ENCODE measurements at regions not wholly inside any gene's neighbourhood (a gene's known extent, or its start where the extent isn't known, plus 50 kb on each side); places are given as distances from the start of the nearest gene placed in this dataset.

DNA sequence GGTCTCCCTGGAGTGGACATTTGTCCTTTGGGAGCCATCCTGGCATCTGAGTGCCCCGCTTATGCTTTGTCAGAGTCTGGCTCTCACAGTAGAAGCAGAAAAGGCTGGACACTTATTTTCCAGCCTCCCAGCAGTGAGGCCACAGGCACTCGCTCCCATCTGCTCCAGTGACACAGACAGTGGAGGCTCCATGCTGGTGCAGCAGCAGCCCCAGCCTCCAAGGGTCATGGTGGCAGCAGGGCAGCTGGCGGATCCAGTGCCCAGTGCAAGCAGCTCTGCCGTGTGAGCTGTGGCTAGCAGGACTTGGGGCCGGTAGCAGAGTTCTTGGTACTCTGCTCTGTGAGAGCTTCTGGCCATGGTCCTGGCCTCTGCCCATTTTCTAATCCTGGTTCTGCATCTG lies 157.3 kb upstream of the ALDH1B1 start:
- Mint-ChIP-seq H3K4me3 (no peak overlapping the region), H3K27ac (no peak overlapping the region), H3K9me3 (peaks cover 0 to 3% of the 10 kb centered on the region in 2 experiments; a peak in 2 of 5 replicates), H3K36me3 (ENCODE audit: insufficient read depth in 1 of 3, low read depth in 3 of 3) (no peaks in the 10 kb centered on the region), H3K27me3 (ENCODE audit: low read depth) (peaks cover 100% of the 10 kb centered on the region), H3K4me1 (no peaks in the 10 kb centered on the region)
- Histone ChIP-seq H3K18ac (ENCODE audit: insufficient read length, low read depth, low read length) (no peak overlapping the region), H3K23ac (ENCODE audit: insufficient read length, low read depth, low read length) (no peak overlapping the region), H3K79me2 (ENCODE audit: insufficient read depth, low read length) (no peaks in the 10 kb centered on the region), H4K5ac (ENCODE audit: insufficient read length, low read depth, low read length) (no peak overlapping the region), H3K23me2 (ENCODE audit: insufficient read length, low read depth, low read length, poor library complexity, severe bottlenecking) (no peaks in the 10 kb centered on the region), H2BK120ac (ENCODE audit: low read depth, low read length, poor library complexity, severe bottlenecking) (no peak overlapping the region), H2AFZ (ENCODE audit: low read length) (no peak overlapping the region), H3K4ac (ENCODE audit: low read depth, low read length) (no peak overlapping the region), H3K79me1 (ENCODE audit: insufficient read depth, low read depth, low read length, poor library complexity, severe bottlenecking) (no peaks in the 10 kb centered on the region), H3K9ac (ENCODE audit: extremely low read depth, insufficient read length, low read length) (no peak overlapping the region), H4K91ac (ENCODE audit: insufficient read length, low read depth, low read length) (no peak overlapping the region), H3K14ac (ENCODE audit: insufficient read depth, low read length) (no peak overlapping the region; the same call in 1 of the 2 replicates), H2BK12ac (ENCODE audit: insufficient read length, low read depth, low read length) (no peak overlapping the region), H3K56ac (ENCODE audit: insufficient read length, low read depth, low read length) (no peak overlapping the region), H3K4me1 (ENCODE audit: insufficient read depth, low read length) (no peaks in the 10 kb centered on the region), H2BK20ac (ENCODE audit: low read depth, low read length, poor library complexity, severe bottlenecking) (no peak overlapping the region), H3T11ph (ENCODE audit: low read length) (no peak overlapping the region), H4K8ac (replicated peaks; ENCODE audit: insufficient read length, low read depth, low read length) (no peak overlapping the region), H2AK5ac (ENCODE audit: insufficient read length, low read length) (no peak overlapping the region), H2BK5ac (ENCODE audit: insufficient read length, low read length) (no peak overlapping the region), H3K9me3 (ENCODE audit: control insufficient read depth, low read depth, low read length) (no peaks in the 10 kb centered on the region), H2BK15ac (ENCODE audit: low read depth, low read length) (no peak overlapping the region), H3K27me3 (ENCODE audit: insufficient read depth, low read length) (no peaks in the 10 kb centered on the region; the same call in 1 of the 2 replicates), H3K4me2 (ENCODE audit: insufficient read depth, insufficient read length, low read length) (no peak overlapping the region), H4K20me1 (ENCODE audit: control insufficient read depth, insufficient read depth, insufficient read length) (no peaks in the 10 kb centered on the region), H3K27ac (ENCODE audit: insufficient read length, low read depth, low read length) (no peak overlapping the region)
- DNase-seq = no peak
- TF ChIP-seq, protein P1, sequence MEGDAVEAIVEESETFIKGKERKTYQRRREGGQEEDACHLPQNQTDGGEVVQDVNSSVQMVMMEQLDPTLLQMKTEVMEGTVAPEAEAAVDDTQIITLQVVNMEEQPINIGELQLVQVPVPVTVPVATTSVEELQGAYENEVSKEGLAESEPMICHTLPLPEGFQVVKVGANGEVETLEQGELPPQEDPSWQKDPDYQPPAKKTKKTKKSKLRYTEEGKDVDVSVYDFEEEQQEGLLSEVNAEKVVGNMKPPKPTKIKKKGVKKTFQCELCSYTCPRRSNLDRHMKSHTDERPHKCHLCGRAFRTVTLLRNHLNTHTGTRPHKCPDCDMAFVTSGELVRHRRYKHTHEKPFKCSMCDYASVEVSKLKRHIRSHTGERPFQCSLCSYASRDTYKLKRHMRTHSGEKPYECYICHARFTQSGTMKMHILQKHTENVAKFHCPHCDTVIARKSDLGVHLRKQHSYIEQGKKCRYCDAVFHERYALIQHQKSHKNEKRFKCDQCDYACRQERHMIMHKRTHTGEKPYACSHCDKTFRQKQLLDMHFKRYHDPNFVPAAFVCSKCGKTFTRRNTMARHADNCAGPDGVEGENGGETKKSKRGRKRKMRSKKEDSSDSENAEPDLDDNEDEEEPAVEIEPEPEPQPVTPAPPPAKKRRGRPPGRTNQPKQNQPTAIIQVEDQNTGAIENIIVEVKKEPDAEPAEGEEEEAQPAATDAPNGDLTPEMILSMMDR (conservative IDR thresholded peaks at IDR 0.05) = no peak
- WGBS (ENCODE audit: extremely low coverage, insufficient read length, low lambda C conversion rate) = no CpG with 5 or more reads among the region's 5 CpGs

Data from H9 (cell line).